ENCODE measurements at regions not wholly inside any gene's neighbourhood (a gene's known extent, or its start where the extent isn't known, plus 50 kb on each side); places are given as distances from the start of the nearest gene placed in this dataset.

DNA sequence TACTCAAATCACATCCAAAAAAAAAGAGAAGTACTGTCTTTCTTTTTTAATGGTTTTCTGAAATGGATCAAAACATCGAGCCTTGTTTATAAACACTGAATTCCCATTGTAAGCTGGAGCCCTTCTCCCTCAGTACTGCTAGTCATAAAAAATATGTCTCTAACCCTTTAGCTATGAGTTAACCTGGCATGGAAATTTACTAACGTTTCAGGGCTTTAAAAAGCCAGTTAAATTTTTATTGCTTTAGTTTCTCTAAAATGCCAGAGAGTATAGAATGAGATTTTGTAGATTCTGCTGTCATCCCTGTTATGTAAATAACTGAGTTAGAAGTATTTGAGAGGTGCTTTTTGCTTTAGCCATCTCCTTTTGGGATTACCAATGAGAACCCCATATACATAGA, 528.3 kb downstream of the EFNB2 start:
- Mint-ChIP-seq H3K9me3 (no peaks in the 10 kb centered on the region), H3K4me3 (no peak overlapping the region), H3K27ac (no peak overlapping the region), H3K36me3 (ENCODE audit: low read depth) (no peaks in the 10 kb centered on the region), H3K4me1 (peaks cover 6% of the 10 kb centered on the region), H3K27me3 (ENCODE audit: insufficient read depth) (no peaks in the 10 kb centered on the region)
- Histone ChIP-seq H3K4me1 (ENCODE audit: control insufficient read depth, insufficient read depth, low read length) (no peaks in the 10 kb centered on the region), H3K9ac (ENCODE audit: extremely low read depth, low read length, poor library complexity, severe bottlenecking) (no peak overlapping the region), H3K27ac (ENCODE audit: low read depth, low read length) (no peak overlapping the region), H3K9me3 (ENCODE audit: control insufficient read depth, low read length) (no peaks in the 10 kb centered on the region), H3K36me3 (ENCODE audit: control insufficient read depth, insufficient read depth, low read length) (no peaks in the 10 kb centered on the region), H3K27me3 (ENCODE audit: control insufficient read depth, insufficient read depth, low read length, poor library complexity, severe bottlenecking) (no peaks in the 10 kb centered on the region), H3K4me3 (ENCODE audit: low read length) (no peak overlapping the region)
- no peak for DNase-seq
- 87% methylated on average over 2 of the region's 2 CpGs; no CpG with 5 or more reads in 1 of the 2 experiments for WGBS, 2 experiments (ENCODE audit: insufficient coverage in 1 of 2, insufficient read length in 1 of 2)
- TF ChIP-seq, protein P1, sequence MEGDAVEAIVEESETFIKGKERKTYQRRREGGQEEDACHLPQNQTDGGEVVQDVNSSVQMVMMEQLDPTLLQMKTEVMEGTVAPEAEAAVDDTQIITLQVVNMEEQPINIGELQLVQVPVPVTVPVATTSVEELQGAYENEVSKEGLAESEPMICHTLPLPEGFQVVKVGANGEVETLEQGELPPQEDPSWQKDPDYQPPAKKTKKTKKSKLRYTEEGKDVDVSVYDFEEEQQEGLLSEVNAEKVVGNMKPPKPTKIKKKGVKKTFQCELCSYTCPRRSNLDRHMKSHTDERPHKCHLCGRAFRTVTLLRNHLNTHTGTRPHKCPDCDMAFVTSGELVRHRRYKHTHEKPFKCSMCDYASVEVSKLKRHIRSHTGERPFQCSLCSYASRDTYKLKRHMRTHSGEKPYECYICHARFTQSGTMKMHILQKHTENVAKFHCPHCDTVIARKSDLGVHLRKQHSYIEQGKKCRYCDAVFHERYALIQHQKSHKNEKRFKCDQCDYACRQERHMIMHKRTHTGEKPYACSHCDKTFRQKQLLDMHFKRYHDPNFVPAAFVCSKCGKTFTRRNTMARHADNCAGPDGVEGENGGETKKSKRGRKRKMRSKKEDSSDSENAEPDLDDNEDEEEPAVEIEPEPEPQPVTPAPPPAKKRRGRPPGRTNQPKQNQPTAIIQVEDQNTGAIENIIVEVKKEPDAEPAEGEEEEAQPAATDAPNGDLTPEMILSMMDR (conservative IDR thresholded peaks at IDR 0.05), result no peak

DNA sequence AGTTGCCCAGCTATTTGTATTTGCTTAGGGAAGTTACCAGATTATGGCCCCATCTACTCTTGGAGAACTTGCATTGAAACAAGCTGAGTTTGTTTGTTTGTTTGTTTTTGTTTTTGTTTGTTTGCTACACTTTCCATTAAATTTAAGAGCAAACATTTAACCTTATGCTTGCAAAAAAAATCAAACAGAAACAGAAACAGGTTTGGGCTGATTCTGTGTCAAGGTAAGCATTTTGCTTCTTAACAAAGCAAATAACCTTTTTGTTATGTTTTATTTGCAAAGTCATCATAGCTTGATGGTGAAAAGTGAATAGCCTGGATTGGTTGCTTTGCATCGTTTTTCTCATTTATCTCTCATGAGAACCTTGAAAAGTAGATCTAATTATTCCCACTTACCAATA, 531.8 kb downstream of the EFNB2 start:
- Histone ChIP-seq H3K27me3 (ENCODE audit: control insufficient read depth, insufficient read depth, low read length, poor library complexity, severe bottlenecking) (no peaks in the 10 kb centered on the region), H3K36me3 (ENCODE audit: control insufficient read depth, insufficient read depth, low read length) (no peaks in the 10 kb centered on the region), H3K4me1 (ENCODE audit: control insufficient read depth, insufficient read depth, low read length) (no peaks in the 10 kb centered on the region), H3K9me3 (ENCODE audit: control insufficient read depth, low read length) (no peaks in the 10 kb centered on the region), H3K27ac (ENCODE audit: low read depth, low read length) (no peak overlapping the region), H3K4me3 (ENCODE audit: low read length) (no peak overlapping the region), H3K9ac (ENCODE audit: extremely low read depth, low read length, poor library complexity, severe bottlenecking) (no peak overlapping the region)
- peaks cover 8% of the 10 kb centered on the region for H3K9me3 Mint-ChIP-seq
- no peak overlapping the region for H3K27ac Mint-ChIP-seq
- H3K27me3 Mint-ChIP-seq (ENCODE audit: insufficient read depth), result no peaks in the 10 kb centered on the region
- TF ChIP-seq, protein P1 (conservative IDR thresholded peaks at IDR 0.05), result no peak
- H3K36me3 Mint-ChIP-seq (ENCODE audit: low read depth), result no peaks in the 10 kb centered on the region
- 86% methylated on average over 1 of the region's 1 CpG; no CpG with 5 or more reads in 1 of the 2 experiments for WGBS, 2 experiments (ENCODE audit: insufficient coverage in 1 of 2, insufficient read length in 1 of 2)
- peaks cover 6% of the 10 kb centered on the region for H3K4me1 Mint-ChIP-seq
- H3K4me3 Mint-ChIP-seq, result no peak overlapping the region
- no peak for DNase-seq

DNA sequence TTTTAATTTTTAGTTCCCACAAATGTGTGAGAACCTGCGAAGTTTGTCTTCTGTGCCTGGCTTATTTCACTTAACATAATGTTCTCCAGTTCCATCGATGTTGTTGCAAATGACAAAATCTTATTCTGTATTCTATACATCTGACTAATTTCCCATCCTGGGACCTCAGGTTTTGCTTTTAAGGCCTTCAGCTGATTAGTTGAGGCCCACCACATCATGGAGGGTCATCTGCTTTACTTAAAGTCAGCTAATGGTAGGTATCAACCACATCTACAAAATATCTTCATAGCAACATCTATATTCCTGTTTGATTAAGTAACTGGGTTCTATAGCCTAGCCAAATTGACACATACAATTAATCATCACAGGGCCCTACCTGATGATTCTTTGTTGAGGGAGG, 534.0 kb downstream of the EFNB2 start:
- Mint-ChIP-seq H3K27me3 (ENCODE audit: insufficient read depth) (no peaks in the 10 kb centered on the region), H3K4me3 (no peak overlapping the region), H3K9me3 (peaks cover 8% of the 10 kb centered on the region), H3K36me3 (ENCODE audit: low read depth) (no peaks in the 10 kb centered on the region), H3K27ac (no peak overlapping the region), H3K4me1 (peaks cover 6% of the 10 kb centered on the region)
- no peak overlapping the region for H3K9ac ChIP-seq (ENCODE audit: extremely low read depth, low read length, poor library complexity, severe bottlenecking)
- no peak for DNase-seq
- H3K4me3 ChIP-seq (ENCODE audit: low read length), result no peak overlapping the region
- no peaks in the 10 kb centered on the region for H3K9me3 ChIP-seq (ENCODE audit: control insufficient read depth, low read length)
- no peaks in the 10 kb centered on the region for H3K36me3 ChIP-seq (ENCODE audit: control insufficient read depth, insufficient read depth, low read length)
- TF ChIP-seq, protein P1 (conservative IDR thresholded peaks at IDR 0.05), result no peak
- no peaks in the 10 kb centered on the region for H3K27me3 ChIP-seq (ENCODE audit: control insufficient read depth, insufficient read depth, low read length, poor library complexity, severe bottlenecking)
- 97 to 100% methylated on average over 1 of the region's 2 CpGs for WGBS, 2 experiments (ENCODE audit: insufficient coverage in 1 of 2, insufficient read length in 1 of 2)
- no peaks in the 10 kb centered on the region for H3K4me1 ChIP-seq (ENCODE audit: control insufficient read depth, insufficient read depth, low read length)
- H3K27ac ChIP-seq (ENCODE audit: low read depth, low read length), result no peak overlapping the region

Data from endodermal cell (in vitro differentiated cells).